ENCODE measurements at regions not wholly inside any gene's neighbourhood (a gene's known extent, or its start where the extent isn't known, plus 50 kb on each side); places are given as distances from the start of the nearest gene placed in this dataset.
"Not testable (repeated sequence)": the region's sequence is repeated elsewhere in the genome, so short reads cannot be mapped to it uniquely, and the experiment has no call there.

DNA sequence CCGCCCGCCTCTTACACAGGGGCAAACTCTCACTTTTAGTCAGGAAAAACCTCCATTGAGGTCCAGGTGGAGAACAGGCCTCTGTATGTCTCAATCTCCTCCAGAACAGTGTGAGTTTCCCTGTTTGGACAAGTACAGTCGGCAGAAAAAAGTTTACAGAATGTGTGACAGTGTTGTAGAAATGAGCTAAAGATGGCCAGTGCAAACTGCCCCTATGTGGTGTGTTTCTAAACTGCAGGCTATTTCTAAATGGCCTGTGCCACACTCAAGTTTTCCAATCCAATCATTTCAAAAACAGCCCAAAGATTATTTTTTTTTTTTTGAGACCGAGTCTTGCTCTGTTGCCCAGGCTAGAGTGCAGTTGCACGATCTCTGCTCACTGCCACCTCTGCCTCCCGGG, 1252.8 kb downstream of the RPIA start:
- TF ChIP-seq, protein P1, sequence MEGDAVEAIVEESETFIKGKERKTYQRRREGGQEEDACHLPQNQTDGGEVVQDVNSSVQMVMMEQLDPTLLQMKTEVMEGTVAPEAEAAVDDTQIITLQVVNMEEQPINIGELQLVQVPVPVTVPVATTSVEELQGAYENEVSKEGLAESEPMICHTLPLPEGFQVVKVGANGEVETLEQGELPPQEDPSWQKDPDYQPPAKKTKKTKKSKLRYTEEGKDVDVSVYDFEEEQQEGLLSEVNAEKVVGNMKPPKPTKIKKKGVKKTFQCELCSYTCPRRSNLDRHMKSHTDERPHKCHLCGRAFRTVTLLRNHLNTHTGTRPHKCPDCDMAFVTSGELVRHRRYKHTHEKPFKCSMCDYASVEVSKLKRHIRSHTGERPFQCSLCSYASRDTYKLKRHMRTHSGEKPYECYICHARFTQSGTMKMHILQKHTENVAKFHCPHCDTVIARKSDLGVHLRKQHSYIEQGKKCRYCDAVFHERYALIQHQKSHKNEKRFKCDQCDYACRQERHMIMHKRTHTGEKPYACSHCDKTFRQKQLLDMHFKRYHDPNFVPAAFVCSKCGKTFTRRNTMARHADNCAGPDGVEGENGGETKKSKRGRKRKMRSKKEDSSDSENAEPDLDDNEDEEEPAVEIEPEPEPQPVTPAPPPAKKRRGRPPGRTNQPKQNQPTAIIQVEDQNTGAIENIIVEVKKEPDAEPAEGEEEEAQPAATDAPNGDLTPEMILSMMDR (IDR thresholded peaks at IDR 0.05; ENCODE audit: insufficient read depth, low read depth, low read length) = not testable (repeated sequence)
- not testable (repeated sequence) for TF ChIP-seq EZH2 (IDR thresholded peaks at IDR 0.05; ENCODE audit: insufficient read depth, low read length)
